Heart left ventricle (tissue), 13 donors: ENCODE measurements at regions not wholly inside any gene's neighbourhood (a gene's known extent, or its start where the extent isn't known, plus 50 kb on each side); places are given as distances from the start of the nearest gene placed in this dataset.

Experiments used
- CTCF ChIP-seq, 12 donors: fragments of 200-600 bp; sonication (generic) in 4 of 12; IDR thresholded peaks; one replicate each; pipeline versions ENCODE4 v1.5.0 to v1.8.0; 2018 to 2022; ENCODE audit warnings: antibody characterized with exemption in 12 of 12, mild to moderate bottlenecking in 5 of 12
- POLR2A ChIP-seq, 2 donors: fragments of 450-650 bp; IDR thresholded peaks; one replicate each; pipeline ENCODE4 v1.6.1; 2017; ENCODE audit warnings: antibody characterized with exemption in 2 of 2, mild to moderate bottlenecking in 2 of 2, moderate library complexity in 2 of 2
- donor health status: ischemic (EF 13 %, LVEDD 7.1; RV severe dilation, severe dysfunction).
- donor health status: DM: no; HTN: yes; CAD: no.
- donor health status: DM: no; HTN: no; CAD: no.
- donor health status: ischemic (EF 25% LVEDD 6.9; RV normal size, moderate dysfunction).
- donor health status: ischemic (EF 25% LVEDD 5.7; RV mildly dilated, moderate dysfunction).
- donor health status: ischemic (EF 35%, LVEDD 5.7; RV mildly dilated, moderate dysfunction).
- donor health status: nonischemic (EF 11% LVEDD 7.7; RV severe dilation, severe dysfunction).
- donor health status: DM: yes; HTN: yes; CAD: no.
- donor health status: PGD.
- donor health status: ischemic (EF 29% LVEDD 5.4; RV normal size, mild dysfunction).
- donor health status: nonischemic (EF 23%, LVEDD 6.1; RV moderate dilation, normal function).

GRCh38 chr3:3315846-3316245 is 136.4 kb upstream of the CRBN start:
- no peak for TF ChIP-seq CTCF (IDR thresholded peaks at IDR 0.05)
- no peak for TF ChIP-seq POLR2A (IDR thresholded peaks at IDR 0.05)
